ENCODE measurements at regions not wholly inside any gene's neighbourhood (a gene's known extent, or its start where the extent isn't known, plus 50 kb on each side); places are given as distances from the start of the nearest gene placed in this dataset.

GRCh38 chr6:146896062-146896813 lies 297.5 kb downstream of the ADGB start:
- no peak for TF ChIP-seq PREB (CRISPR knock-in tag; IDR thresholded peaks at IDR 0.05; ENCODE audit: borderline replicate concordance)
- no peak for TF ChIP-seq CTCF (IDR thresholded peaks at IDR 0.05)
- TF ChIP-seq NFYB (CRISPR knock-in tag; conservative IDR thresholded peaks at IDR 0.05; ENCODE audit: low read depth) = no peak
- no peak for TF ChIP-seq ZNF138 (CRISPR knock-in tag; conservative IDR thresholded peaks at IDR 0.05)
- TF ChIP-seq ETV6 (CRISPR knock-in tag; IDR thresholded peaks at IDR 0.05) = no peak
- TF ChIP-seq ESRRA (CRISPR knock-in tag; IDR thresholded peaks at IDR 0.05; ENCODE audit: borderline replicate concordance) = no peak
- no peak for TF ChIP-seq USF2 (CRISPR knock-in tag; IDR thresholded peaks at IDR 0.05)
- no peak for TF ChIP-seq ZBTB21 (CRISPR knock-in tag; IDR thresholded peaks at IDR 0.05; ENCODE audit: borderline replicate concordance)
- no peak for TF ChIP-seq USF1 (CRISPR knock-in tag; IDR thresholded peaks at IDR 0.05)
- no peak for TF ChIP-seq ATF2 (CRISPR knock-in tag; IDR thresholded peaks at IDR 0.05; ENCODE audit: borderline replicate concordance, low read depth)
- no peak for TF ChIP-seq STAT6 (CRISPR knock-in tag; conservative IDR thresholded peaks at IDR 0.05; ENCODE audit: low read depth)
- TF ChIP-seq KAT7 (CRISPR knock-in tag; IDR thresholded peaks at IDR 0.05; ENCODE audit: borderline replicate concordance) = no peak
- TF ChIP-seq ZNF396 (CRISPR knock-in tag; IDR thresholded peaks at IDR 0.05; ENCODE audit: borderline replicate concordance) = no peak

Data from WTC11 (cell line).